ENCODE measurements at regions not wholly inside any gene's neighbourhood (a gene's known extent, or its start where the extent isn't known, plus 50 kb on each side); places are given as distances from the start of the nearest gene placed in this dataset.

DNA sequence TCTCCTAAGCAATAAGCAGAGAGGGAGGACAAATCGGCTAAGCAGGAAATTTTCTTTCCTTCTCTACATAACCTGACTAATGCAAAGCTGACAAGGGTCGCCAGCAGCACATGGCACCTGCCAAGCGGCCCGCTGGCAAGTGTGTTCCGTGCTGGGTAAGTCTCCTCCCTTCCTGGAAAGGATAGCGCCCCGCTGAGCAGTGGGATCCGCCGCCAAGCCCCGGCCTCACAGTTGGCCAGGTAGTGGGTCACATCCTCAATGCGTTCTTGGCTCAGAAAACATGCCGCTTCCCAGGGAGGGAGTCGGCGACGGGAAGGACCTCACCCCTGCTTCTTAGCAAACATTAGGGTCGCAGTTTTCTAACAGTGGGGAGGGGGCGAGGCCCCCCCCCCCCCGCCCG lies 488.9 kb upstream of the NUPR2 start:
- no peaks in the 10 kb centered on the region for H3K36me3 ChIP-seq (ENCODE audit: insufficient read depth, low read length)
- intact Hi-C loops (cut with DNase I, micrococcal nuclease): no loop called here
- Mint-ChIP-seq H3K9me3 (peaks cover 22% of the 10 kb centered on the region), H3K27ac (no peak overlapping the region), H3K36me3 (ENCODE audit: low read depth) (no peaks in the 10 kb centered on the region), H3K4me1 (ENCODE audit: low read depth) (no peaks in the 10 kb centered on the region), H3K27me3 (no peaks in the 10 kb centered on the region), H3K4me3 (no peak overlapping the region)
- no peak overlapping the region for H3K4me3 ChIP-seq (ENCODE audit: low read length)
- ATAC-seq (ENCODE audit: poor library complexity) (no peak), DNase-seq (no peak)
- TF ChIP-seq, protein P1, sequence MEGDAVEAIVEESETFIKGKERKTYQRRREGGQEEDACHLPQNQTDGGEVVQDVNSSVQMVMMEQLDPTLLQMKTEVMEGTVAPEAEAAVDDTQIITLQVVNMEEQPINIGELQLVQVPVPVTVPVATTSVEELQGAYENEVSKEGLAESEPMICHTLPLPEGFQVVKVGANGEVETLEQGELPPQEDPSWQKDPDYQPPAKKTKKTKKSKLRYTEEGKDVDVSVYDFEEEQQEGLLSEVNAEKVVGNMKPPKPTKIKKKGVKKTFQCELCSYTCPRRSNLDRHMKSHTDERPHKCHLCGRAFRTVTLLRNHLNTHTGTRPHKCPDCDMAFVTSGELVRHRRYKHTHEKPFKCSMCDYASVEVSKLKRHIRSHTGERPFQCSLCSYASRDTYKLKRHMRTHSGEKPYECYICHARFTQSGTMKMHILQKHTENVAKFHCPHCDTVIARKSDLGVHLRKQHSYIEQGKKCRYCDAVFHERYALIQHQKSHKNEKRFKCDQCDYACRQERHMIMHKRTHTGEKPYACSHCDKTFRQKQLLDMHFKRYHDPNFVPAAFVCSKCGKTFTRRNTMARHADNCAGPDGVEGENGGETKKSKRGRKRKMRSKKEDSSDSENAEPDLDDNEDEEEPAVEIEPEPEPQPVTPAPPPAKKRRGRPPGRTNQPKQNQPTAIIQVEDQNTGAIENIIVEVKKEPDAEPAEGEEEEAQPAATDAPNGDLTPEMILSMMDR (IDR thresholded peaks at IDR 0.05): no peak
- H3K27ac ChIP-seq (ENCODE audit: low read depth in 1 of 2, low read length in 2 of 2): no peak overlapping the region
- H3K4me1 ChIP-seq (ENCODE audit: insufficient read depth, low read length): no peaks in the 10 kb centered on the region
- POLR2A ChIA-PET: no interaction called here
- no peaks in the 10 kb centered on the region for H3K27me3 ChIP-seq (ENCODE audit: control insufficient read depth in 1 of 2, insufficient read depth in 2 of 2, low read length in 2 of 2)
- CTCF ChIA-PET: no interaction called here
- H3K9me3 ChIP-seq (ENCODE audit: control insufficient read depth in 1 of 2, insufficient read depth in 1 of 2, low read length in 2 of 2): peaks cover 14 to 18% of the 10 kb centered on the region in 2 experiments

- POLR2A ChIA-PET: no interaction called here
- Mint-ChIP-seq H3K27ac (no peak overlapping the region), H3K4me3 (no peak overlapping the region), H3K36me3 (ENCODE audit: low read depth) (no peaks in the 10 kb centered on the region), H3K9me3 (peaks cover 15% of the 10 kb centered on the region), H3K27me3 (no peaks in the 10 kb centered on the region), H3K4me1 (ENCODE audit: low read depth) (no peaks in the 10 kb centered on the region)
- DNase-seq (no peak), ATAC-seq (ENCODE audit: poor library complexity) (no peak)
- no peaks in the 10 kb centered on the region for H3K4me1 ChIP-seq (ENCODE audit: insufficient read depth, low read length)
- no peaks in the 10 kb centered on the region for H3K36me3 ChIP-seq (ENCODE audit: insufficient read depth, low read length)
- no peak overlapping the region for H3K4me3 ChIP-seq (ENCODE audit: low read length)
- intact Hi-C loops (cut with DNase I, micrococcal nuclease): no loop called here
- H3K27ac ChIP-seq (ENCODE audit: low read depth in 1 of 2, low read length in 2 of 2): no peak overlapping the region
- no peaks in the 10 kb centered on the region for H3K27me3 ChIP-seq (ENCODE audit: control insufficient read depth in 1 of 2, insufficient read depth in 2 of 2, low read length in 2 of 2)
- CTCF ChIA-PET: no interaction called here
- TF ChIP-seq, protein P1 (IDR thresholded peaks at IDR 0.05): no peak
- peaks cover 5 to 26% of the 10 kb centered on the region in 2 experiments for H3K9me3 ChIP-seq (ENCODE audit: control insufficient read depth in 1 of 2, insufficient read depth in 1 of 2, low read length in 2 of 2)
These were observed 462.4 kb upstream of the NUPR2 start for GRCh38 chr7:56578612-56579011.

- Mint-ChIP-seq H3K4me3 (no peak overlapping the region), H3K9me3 (peaks cover 9% of the 10 kb centered on the region), H3K4me1 (ENCODE audit: low read depth) (no peaks in the 10 kb centered on the region), H3K27me3 (no peaks in the 10 kb centered on the region), H3K36me3 (ENCODE audit: low read depth) (peaks cover 4% of the 10 kb centered on the region), H3K27ac (no peak overlapping the region)
- peaks cover 2 to 37% of the 10 kb centered on the region in 2 experiments for H3K9me3 ChIP-seq (ENCODE audit: control insufficient read depth in 1 of 2, insufficient read depth in 1 of 2, low read length in 2 of 2)
- ChIA-PET POLR2A (no interaction called here), CTCF (no interaction called here)
- TF ChIP-seq, protein P1 (IDR thresholded peaks at IDR 0.05): no peak
- ATAC-seq (ENCODE audit: poor library complexity) (no peak), DNase-seq (no peak)
- no peak overlapping the region for H3K27ac ChIP-seq (ENCODE audit: low read depth in 1 of 2, low read length in 2 of 2)
- intact Hi-C loops (cut with DNase I, micrococcal nuclease): no loop called here
- no peaks in the 10 kb centered on the region for H3K4me1 ChIP-seq (ENCODE audit: insufficient read depth, low read length)
- no peaks in the 10 kb centered on the region for H3K27me3 ChIP-seq (ENCODE audit: control insufficient read depth in 1 of 2, insufficient read depth in 2 of 2, low read length in 2 of 2)
- no peak overlapping the region for H3K4me3 ChIP-seq (ENCODE audit: low read length)
- no peaks in the 10 kb centered on the region for H3K36me3 ChIP-seq (ENCODE audit: insufficient read depth, low read length)
These were observed 454.8 kb upstream of the NUPR2 start for GRCh38 chr7:56570968-56571367.

All from CD4-positive, alpha-beta T cell (primary cell).